NCI-H2227 (cell line): ENCODE measurements at regions not wholly inside any gene's neighbourhood (a gene's known extent, or its start where the extent isn't known, plus 50 kb on each side); places are given as distances from the start of the nearest gene placed in this dataset.
A peak's percentile ranks its signal among the peaks of the same experiment; 100 is the strongest.

ENCODE experiments used
- DNase-seq: peaks from one replicate; lab custom pipeline; 2025; ENCODE audit not compliant: unreplicated experiment; lab: John Stamatoyannopoulos, UW

GRCh38 chr21:16343776-16344175, 614.0 kb downstream of the USP25 start:
- DNase-seq, result no peak

GRCh38 chr21:16345757-16346156, 616.0 kb downstream of the USP25 start:
- DNase-seq, result no peak

- DNase-seq, result no peak
These were observed 617.4 kb downstream of the USP25 start for GRCh38 chr21:16347223-16347622.

- DNase-seq, result no peak
These were observed 624.0 kb downstream of the USP25 start for GRCh38 chr21:16353764-16354163.

- DNase-seq, result no peak
These were observed 628.2 kb downstream of the USP25 start for GRCh38 chr21:16357994-16358393.

- no peak for DNase-seq
These were observed 629.0 kb downstream of the USP25 start for GRCh38 chr21:16358784-16359183.

- DNase-seq, result no peak
These were observed 633.3 kb downstream of the USP25 start for GRCh38 chr21:16363100-16363499.

GRCh38 chr21:16363518-16363917, 633.7 kb downstream of the USP25 start:
- peak; percentile 19 for DNase-seq

- no peak for DNase-seq
These were observed 636.4 kb downstream of the USP25 start for GRCh38 chr21:16366207-16366606.

- DNase-seq, result no peak
These were observed 637.3 kb downstream of the USP25 start for GRCh38 chr21:16367079-16367478.

GRCh38 chr21:16370186-16370585, 640.4 kb downstream of the USP25 start:
- no peak for DNase-seq

GRCh38 chr21:16372586-16372985, 642.8 kb downstream of the USP25 start:
- no peak for DNase-seq

GRCh38 chr21:16376673-16377072, 646.9 kb downstream of the USP25 start:
- no peak for DNase-seq

- no peak for DNase-seq
These were observed 647.4 kb downstream of the USP25 start for GRCh38 chr21:16377120-16377658.

- DNase-seq, result no peak
These were observed 648.1 kb downstream of the USP25 start for GRCh38 chr21:16377857-16378256.

- DNase-seq, result no peak
These were observed 648.7 kb downstream of the USP25 start for GRCh38 chr21:16378525-16378924.

- DNase-seq, result no peak
These were observed 658.5 kb downstream of the USP25 start for GRCh38 chr21:16388291-16388690.

- DNase-seq, result no peak
These were observed 659.3 kb downstream of the USP25 start for GRCh38 chr21:16388911-16389560.

- no peak for DNase-seq
These were observed 659.9 kb downstream of the USP25 start for GRCh38 chr21:16389643-16390042.

- DNase-seq, result no peak
These were observed 665.5 kb downstream of the USP25 start for GRCh38 chr21:16395285-16395684.

- DNase-seq, result no peak
These were observed 673.0 kb downstream of the USP25 start for GRCh38 chr21:16402752-16403151.

- DNase-seq, result no peak
These were observed 675.0 kb downstream of the USP25 start for GRCh38 chr21:16404776-16405175.

- DNase-seq, result no peak
These were observed 676.6 kb downstream of the USP25 start for GRCh38 chr21:16406355-16406754.
